Gastroesophageal sphincter (tissue), 2 donors: ENCODE measurements at regions not wholly inside any gene's neighbourhood (a gene's known extent, or its start where the extent isn't known, plus 50 kb on each side); places are given as distances from the start of the nearest gene placed in this dataset.

ENCODE experiments used
- EP300 ChIP-seq: sonication (generic); formaldehyde crosslinking; IDR thresholded peaks from one replicate; pipeline ENCODE4 v1.6.1; 2017; ENCODE audit warnings: antibody characterized with exemption, mild to moderate bottlenecking
- POLR2AphosphoS5 ChIP-seq: sonication (generic); formaldehyde crosslinking; IDR thresholded peaks from one replicate; pipeline ENCODE4 v1.6.1; 2017; ENCODE audit warnings: antibody characterized with exemption

- no peak for TF ChIP-seq POLR2AphosphoS5
- TF ChIP-seq EP300 = no peak
Measured at GRCh38 chr20:53842301-53843099, 227.9 kb downstream of the BCAS1 start.
